ENCODE measurements at regions not wholly inside any gene's neighbourhood (a gene's known extent, or its start where the extent isn't known, plus 50 kb on each side); places are given as distances from the start of the nearest gene placed in this dataset.

DNA sequence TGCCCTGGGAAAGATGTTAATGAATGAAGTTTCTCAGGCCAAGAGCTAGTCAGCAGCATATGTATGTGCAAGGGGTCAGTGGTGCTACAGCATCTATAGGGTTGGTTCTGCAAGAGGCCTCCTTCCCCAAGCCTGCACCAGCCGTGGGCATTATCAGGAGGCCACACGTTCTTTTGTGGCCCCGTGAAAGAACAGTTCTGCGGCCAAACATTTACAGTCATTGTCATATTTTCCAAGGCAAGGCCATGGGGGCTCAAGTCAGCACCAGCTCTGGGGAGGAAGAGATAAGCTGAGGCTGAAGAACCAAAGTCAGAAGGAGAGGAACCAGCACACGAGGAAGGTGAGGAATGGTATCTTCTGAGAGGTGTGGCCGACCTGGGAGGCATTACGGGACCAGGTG lies 54.4 kb upstream of the TMEM72 start:
- TF ChIP-seq, protein P1, sequence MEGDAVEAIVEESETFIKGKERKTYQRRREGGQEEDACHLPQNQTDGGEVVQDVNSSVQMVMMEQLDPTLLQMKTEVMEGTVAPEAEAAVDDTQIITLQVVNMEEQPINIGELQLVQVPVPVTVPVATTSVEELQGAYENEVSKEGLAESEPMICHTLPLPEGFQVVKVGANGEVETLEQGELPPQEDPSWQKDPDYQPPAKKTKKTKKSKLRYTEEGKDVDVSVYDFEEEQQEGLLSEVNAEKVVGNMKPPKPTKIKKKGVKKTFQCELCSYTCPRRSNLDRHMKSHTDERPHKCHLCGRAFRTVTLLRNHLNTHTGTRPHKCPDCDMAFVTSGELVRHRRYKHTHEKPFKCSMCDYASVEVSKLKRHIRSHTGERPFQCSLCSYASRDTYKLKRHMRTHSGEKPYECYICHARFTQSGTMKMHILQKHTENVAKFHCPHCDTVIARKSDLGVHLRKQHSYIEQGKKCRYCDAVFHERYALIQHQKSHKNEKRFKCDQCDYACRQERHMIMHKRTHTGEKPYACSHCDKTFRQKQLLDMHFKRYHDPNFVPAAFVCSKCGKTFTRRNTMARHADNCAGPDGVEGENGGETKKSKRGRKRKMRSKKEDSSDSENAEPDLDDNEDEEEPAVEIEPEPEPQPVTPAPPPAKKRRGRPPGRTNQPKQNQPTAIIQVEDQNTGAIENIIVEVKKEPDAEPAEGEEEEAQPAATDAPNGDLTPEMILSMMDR (IDR thresholded peaks at IDR 0.05), result no peak
- no peak for TF ChIP-seq POLR2A (IDR thresholded peaks at IDR 0.05)

All from prostate gland (tissue), 2 donors.